Nephron (organoid): ENCODE measurements at regions not wholly inside any gene's neighbourhood (a gene's known extent, or its start where the extent isn't known, plus 50 kb on each side); places are given as distances from the start of the nearest gene placed in this dataset.
A peak's percentile ranks its signal among the peaks of the same experiment; 100 is the strongest.

ENCODE experiments used
- H3K27ac Mint-ChIP-seq, 3 experiments: 2 replicates each; pipeline ENCODE4 v1.8.0; 2020; ENCODE audit warnings: mixed read lengths in 3 of 3, mild to moderate bottlenecking in 2 of 3, moderate library complexity in 1 of 3
- H3K27me3 Mint-ChIP-seq: 2 replicates; pipeline ENCODE4 v1.8.0; 2021; ENCODE audit warnings: low read depth, mild to moderate bottlenecking, moderate library complexity, mixed read lengths
- H3K36me3 Mint-ChIP-seq: 2 replicates; pipeline ENCODE4 v1.8.0; 2020; ENCODE audit warnings: low read depth, mixed read lengths
- H3K4me1 Mint-ChIP-seq: 2 replicates; pipeline ENCODE4 v1.8.0; 2020; ENCODE audit warnings: mixed read lengths
- H3K4me3 Mint-ChIP-seq, 3 experiments: 2 replicates each; pipeline ENCODE4 v1.8.0; 2020; ENCODE audit warnings: mild to moderate bottlenecking in 3 of 3, mixed read lengths in 3 of 3, moderate library complexity in 2 of 3
- H3K9me3 Mint-ChIP-seq: 2 replicates; pipeline ENCODE4 v1.8.0; 2020; ENCODE audit warnings: mixed read lengths
- CTCF ChIP-seq, 3 experiments: fragments of 200-600 bp; sonication (generic); IDR thresholded peaks; one replicate each; pipeline ENCODE4 v1.5.0; 2021; ENCODE audit warnings: antibody characterized with exemption in 3 of 3; ENCODE audit not compliant: unreplicated experiment in 3 of 3

GRCh38 chr2:23248667-23249066, 136.3 kb upstream of the KLHL29 start:
- TF ChIP-seq CTCF (IDR thresholded peaks at IDR 0.05; ENCODE audit: unreplicated experiment in 3 of 3): no peak

GRCh38 chr2:23249348-23249747, 135.6 kb upstream of the KLHL29 start:
- Mint-ChIP-seq H3K4me3 (no peak overlapping the region), H3K27me3 (no peaks in the 10 kb centered on the region), H3K36me3 (no peaks in the 10 kb centered on the region), H3K9me3 (no peaks in the 10 kb centered on the region), H3K4me1 (peaks cover 7% of the 10 kb centered on the region), H3K27ac (no peak overlapping the region)
- TF ChIP-seq CTCF (IDR thresholded peaks at IDR 0.05; ENCODE audit: unreplicated experiment in 3 of 3): no peak

More at GRCh38 chr2:23248667-23249066, 136.3 kb upstream of the KLHL29 start:
- Mint-ChIP-seq H3K9me3 (no peaks in the 10 kb centered on the region), H3K27me3 (no peaks in the 10 kb centered on the region), H3K4me1 (peaks cover 11% of the 10 kb centered on the region), H3K4me3 (no peak overlapping the region), H3K36me3 (no peaks in the 10 kb centered on the region), H3K27ac (no peak overlapping the region)

GRCh38 chr2:23250371-23250770, 134.6 kb upstream of the KLHL29 start:
- H3K4me1 Mint-ChIP-seq: no peaks in the 10 kb centered on the region
- H3K9me3 Mint-ChIP-seq: no peaks in the 10 kb centered on the region
- H3K27ac Mint-ChIP-seq: no peak overlapping the region
- H3K4me3 Mint-ChIP-seq: no peak overlapping the region
- no peak for TF ChIP-seq CTCF (IDR thresholded peaks at IDR 0.05; ENCODE audit: unreplicated experiment in 3 of 3)
- no peaks in the 10 kb centered on the region for H3K36me3 Mint-ChIP-seq
- peaks cover 3% of the 10 kb centered on the region for H3K27me3 Mint-ChIP-seq

- Mint-ChIP-seq H3K27ac (no peak overlapping the region), H3K36me3 (no peaks in the 10 kb centered on the region), H3K4me3 (no peak overlapping the region), H3K27me3 (peaks cover 7% of the 10 kb centered on the region), H3K4me1 (no peaks in the 10 kb centered on the region), H3K9me3 (no peaks in the 10 kb centered on the region)
- no peak for TF ChIP-seq CTCF (IDR thresholded peaks at IDR 0.05; ENCODE audit: unreplicated experiment in 3 of 3)
These were observed 128.3 kb upstream of the KLHL29 start for GRCh38 chr2:23256643-23257042.

GRCh38 chr2:23260621-23261020, 124.4 kb upstream of the KLHL29 start:
- H3K36me3 Mint-ChIP-seq: no peaks in the 10 kb centered on the region
- H3K4me3 Mint-ChIP-seq: no peak overlapping the region
- peaks cover 4% of the 10 kb centered on the region for H3K27me3 Mint-ChIP-seq
- no peaks in the 10 kb centered on the region for H3K4me1 Mint-ChIP-seq
- no peak overlapping the region for H3K27ac Mint-ChIP-seq
- no peak for TF ChIP-seq CTCF (IDR thresholded peaks at IDR 0.05; ENCODE audit: unreplicated experiment in 3 of 3)
- no peaks in the 10 kb centered on the region for H3K9me3 Mint-ChIP-seq

- peaks cover 6% of the 10 kb centered on the region for H3K27me3 Mint-ChIP-seq
- H3K27ac Mint-ChIP-seq: peak overlapping the region; percentile 18 to 44 (median 32)
- H3K36me3 Mint-ChIP-seq: no peaks in the 10 kb centered on the region
- peaks cover 3% of the 10 kb centered on the region for H3K9me3 Mint-ChIP-seq
- no peak for TF ChIP-seq CTCF (IDR thresholded peaks at IDR 0.05; ENCODE audit: unreplicated experiment in 3 of 3)
- H3K4me1 Mint-ChIP-seq: peaks cover 12% of the 10 kb centered on the region
- no peak overlapping the region for H3K4me3 Mint-ChIP-seq
These were observed 116.3 kb upstream of the KLHL29 start for GRCh38 chr2:23268467-23269263.
